ENCODE measurements at regions not wholly inside any gene's neighbourhood (a gene's known extent, or its start where the extent isn't known, plus 50 kb on each side); places are given as distances from the start of the nearest gene placed in this dataset.

DNA sequence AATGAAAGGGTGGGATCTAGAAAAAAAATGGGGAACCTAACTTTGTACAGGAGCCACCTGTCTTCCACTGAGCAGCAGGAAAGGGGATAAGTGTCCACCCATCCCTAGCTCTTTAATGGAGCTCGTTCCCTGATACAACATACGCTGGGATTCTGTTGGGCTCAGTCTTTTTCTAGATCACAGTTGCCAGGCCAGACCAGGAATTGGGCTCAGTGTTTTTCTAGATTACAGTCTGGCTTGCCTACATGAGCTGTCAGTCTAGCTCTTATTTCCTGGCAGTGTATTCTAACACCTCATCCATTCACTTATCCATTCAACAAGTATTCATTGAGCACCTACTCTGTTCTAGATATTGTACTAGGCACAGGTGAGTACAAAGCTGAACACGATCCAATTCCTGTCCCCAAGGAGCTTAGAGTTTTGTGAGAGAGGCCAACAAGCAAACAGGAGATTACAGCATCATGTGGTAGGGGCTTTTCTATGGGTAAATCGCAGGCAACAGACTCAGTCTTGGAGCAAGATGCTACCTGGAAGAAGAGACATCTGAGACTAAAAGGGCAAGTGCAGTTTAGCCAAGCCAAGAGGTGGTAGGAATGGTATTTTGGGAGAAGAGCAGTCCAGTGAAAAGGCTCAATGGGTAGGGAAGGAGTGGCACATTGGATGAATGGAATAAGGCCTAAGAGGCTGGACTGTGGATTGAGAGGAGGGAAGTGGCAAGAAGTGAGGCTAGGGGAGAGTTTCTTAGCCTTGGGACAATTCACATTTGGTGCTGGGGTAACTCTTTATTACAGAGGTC is 138.0 kb upstream of the HS3ST2 start:
- TF ChIP-seq, protein P1, sequence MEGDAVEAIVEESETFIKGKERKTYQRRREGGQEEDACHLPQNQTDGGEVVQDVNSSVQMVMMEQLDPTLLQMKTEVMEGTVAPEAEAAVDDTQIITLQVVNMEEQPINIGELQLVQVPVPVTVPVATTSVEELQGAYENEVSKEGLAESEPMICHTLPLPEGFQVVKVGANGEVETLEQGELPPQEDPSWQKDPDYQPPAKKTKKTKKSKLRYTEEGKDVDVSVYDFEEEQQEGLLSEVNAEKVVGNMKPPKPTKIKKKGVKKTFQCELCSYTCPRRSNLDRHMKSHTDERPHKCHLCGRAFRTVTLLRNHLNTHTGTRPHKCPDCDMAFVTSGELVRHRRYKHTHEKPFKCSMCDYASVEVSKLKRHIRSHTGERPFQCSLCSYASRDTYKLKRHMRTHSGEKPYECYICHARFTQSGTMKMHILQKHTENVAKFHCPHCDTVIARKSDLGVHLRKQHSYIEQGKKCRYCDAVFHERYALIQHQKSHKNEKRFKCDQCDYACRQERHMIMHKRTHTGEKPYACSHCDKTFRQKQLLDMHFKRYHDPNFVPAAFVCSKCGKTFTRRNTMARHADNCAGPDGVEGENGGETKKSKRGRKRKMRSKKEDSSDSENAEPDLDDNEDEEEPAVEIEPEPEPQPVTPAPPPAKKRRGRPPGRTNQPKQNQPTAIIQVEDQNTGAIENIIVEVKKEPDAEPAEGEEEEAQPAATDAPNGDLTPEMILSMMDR (IDR thresholded peaks at IDR 0.05 in 2 of 3, conservative IDR thresholded peaks at IDR 0.05 in 1 of 3; ENCODE audit: insufficient read depth in 2 of 3, low read depth in 1 of 3, low read length in 3 of 3) = no peak
- TF ChIP-seq, protein P2, sequence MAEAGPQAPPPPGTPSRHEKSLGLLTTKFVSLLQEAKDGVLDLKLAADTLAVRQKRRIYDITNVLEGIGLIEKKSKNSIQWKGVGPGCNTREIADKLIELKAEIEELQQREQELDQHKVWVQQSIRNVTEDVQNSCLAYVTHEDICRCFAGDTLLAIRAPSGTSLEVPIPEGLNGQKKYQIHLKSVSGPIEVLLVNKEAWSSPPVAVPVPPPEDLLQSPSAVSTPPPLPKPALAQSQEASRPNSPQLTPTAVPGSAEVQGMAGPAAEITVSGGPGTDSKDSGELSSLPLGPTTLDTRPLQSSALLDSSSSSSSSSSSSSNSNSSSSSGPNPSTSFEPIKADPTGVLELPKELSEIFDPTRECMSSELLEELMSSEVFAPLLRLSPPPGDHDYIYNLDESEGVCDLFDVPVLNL (CRISPR knock-in tag; IDR thresholded peaks at IDR 0.05; ENCODE audit: low read depth) = no peak
- TF ChIP-seq, protein P3, sequence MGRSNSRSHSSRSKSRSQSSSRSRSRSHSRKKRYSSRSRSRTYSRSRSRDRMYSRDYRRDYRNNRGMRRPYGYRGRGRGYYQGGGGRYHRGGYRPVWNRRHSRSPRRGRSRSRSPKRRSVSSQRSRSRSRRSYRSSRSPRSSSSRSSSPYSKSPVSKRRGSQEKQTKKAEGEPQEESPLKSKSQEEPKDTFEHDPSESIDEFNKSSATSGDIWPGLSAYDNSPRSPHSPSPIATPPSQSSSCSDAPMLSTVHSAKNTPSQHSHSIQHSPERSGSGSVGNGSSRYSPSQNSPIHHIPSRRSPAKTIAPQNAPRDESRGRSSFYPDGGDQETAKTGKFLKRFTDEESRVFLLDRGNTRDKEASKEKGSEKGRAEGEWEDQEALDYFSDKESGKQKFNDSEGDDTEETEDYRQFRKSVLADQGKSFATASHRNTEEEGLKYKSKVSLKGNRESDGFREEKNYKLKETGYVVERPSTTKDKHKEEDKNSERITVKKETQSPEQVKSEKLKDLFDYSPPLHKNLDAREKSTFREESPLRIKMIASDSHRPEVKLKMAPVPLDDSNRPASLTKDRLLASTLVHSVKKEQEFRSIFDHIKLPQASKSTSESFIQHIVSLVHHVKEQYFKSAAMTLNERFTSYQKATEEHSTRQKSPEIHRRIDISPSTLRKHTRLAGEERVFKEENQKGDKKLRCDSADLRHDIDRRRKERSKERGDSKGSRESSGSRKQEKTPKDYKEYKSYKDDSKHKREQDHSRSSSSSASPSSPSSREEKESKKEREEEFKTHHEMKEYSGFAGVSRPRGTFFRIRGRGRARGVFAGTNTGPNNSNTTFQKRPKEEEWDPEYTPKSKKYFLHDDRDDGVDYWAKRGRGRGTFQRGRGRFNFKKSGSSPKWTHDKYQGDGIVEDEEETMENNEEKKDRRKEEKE (IDR thresholded peaks at IDR 0.05; ENCODE audit: borderline replicate concordance in 1 of 2, control insufficient read depth in 1 of 2, low read depth in 2 of 2, low read length in 1 of 2) = no peak
- TF ChIP-seq POLR2AphosphoS5 (IDR thresholded peaks at IDR 0.05; ENCODE audit: control insufficient read depth, insufficient read depth, low read depth, low read length) = no peak

All from K562 (cell line).